A549 (cell line): ENCODE measurements at regions not wholly inside any gene's neighbourhood (a gene's known extent, or its start where the extent isn't known, plus 50 kb on each side); places are given as distances from the start of the nearest gene placed in this dataset.

Experiments used
- ATAC-seq, 2 experiments: fragments of 200-7000 bp in 1 of 2; fragments of >200 bp in 1 of 2; cut with Nextera tagmentation in 1 of 2; cut with Tn5 transposase in 1 of 2; 3 replicates each; pipeline versions ENCODE4 v1.8.0 to v1.9.1; 2018 to 2020; ENCODE audit warnings: mild to moderate bottlenecking in 1 of 2, moderate library complexity in 1 of 2
- CTCF ChIA-PET: fragments of 300-600 bp; sonication (Branson Sonifier 250); formaldehyde crosslinking; extraction: SDS; loops from one replicate; lab custom pipeline; 2021; ENCODE audit warnings: antibody characterized with exemption, inconsistent platforms; lab: Yijun Ruan, JAX
- POLR2A ChIA-PET: fragments of 350-600 bp; formaldehyde crosslinking; extraction: SDS; loops from one replicate; lab custom pipeline; 2021; ENCODE audit warnings: antibody characterized with exemption, inconsistent platforms; lab: Yijun Ruan, JAX
- DNase-seq, 2 experiments: peaks; one replicate each; pipeline versions ENCODE4 v3.0.0 to v3.0.0-alpha.2; 2011 to 2016; ENCODE audit warnings: low read depth in 1 of 2, low spot score in 1 of 2
- FAIRE-seq: peaks from 2 replicates; lab custom pipeline; 2011; peaks lifted over from hg19 to GRCh38; lab: Jason Lieb, UNC
- H3K27ac ChIP-seq, 2 experiments: fragments of >200 bp; sonication (Bioruptor Twin); formaldehyde crosslinking; 3 replicates each; pipeline ENCODE4 v1.5.1; 2016 to 2017
- H3K4me1 ChIP-seq: fragments of >200 bp; sonication (Bioruptor Twin); formaldehyde crosslinking; 3 replicates; pipeline ENCODE4 v1.6.1; 2016
- H3K4me2 ChIP-seq: fragments of >200 bp; sonication (Bioruptor Twin); formaldehyde crosslinking; 3 replicates; pipeline ENCODE4 v1.6.1; 2016
- H3K4me3 ChIP-seq: fragments of >200 bp; sonication (Bioruptor Twin); formaldehyde crosslinking; 3 replicates; pipeline ENCODE4 v1.5.1; 2016
- H3K9me3 ChIP-seq: fragments of >200 bp; sonication (Bioruptor Twin); formaldehyde crosslinking; 3 replicates; pipeline ENCODE4 v1.6.1; 2016
- BHLHE40 ChIP-seq: IDR thresholded peaks from 2 replicates; pipeline ENCODE4 v1.6.1; 2012; ENCODE audit warnings: low read depth, low read length, inconsistent platforms
- CBX2 ChIP-seq: fragments of 200-600 bp; sonication (generic); IDR thresholded peaks from 2 replicates; pipeline ENCODE4 v1.6.1; 2016; ENCODE audit warnings: low read depth, mild to moderate bottlenecking, borderline replicate concordance
- EHF ChIP-seq: fragments of 250-450 bp; sonication (Bioruptor Pico); IDR thresholded peaks from 2 replicates; pipeline ENCODE4 v1.5.0; 2020; ENCODE audit warnings: mild to moderate bottlenecking
- FOXS1 ChIP-seq: fragments of 250-450 bp; sonication (Bioruptor Pico); IDR thresholded peaks from 2 replicates; pipeline ENCODE4 v1.5.0; 2020; ENCODE audit warnings: mild to moderate bottlenecking, moderate library complexity
- GATA3 ChIP-seq: IDR thresholded peaks from 2 replicates; pipeline ENCODE4 v1.6.1; 2012; ENCODE audit warnings: borderline replicate concordance
- HDAC2 ChIP-seq: fragments of 200-600 bp; sonication (generic); IDR thresholded peaks from 2 replicates; pipeline ENCODE4 v1.6.1; 2016
- HOXB13 ChIP-seq: fragments of 250-450 bp; sonication (Bioruptor Pico); IDR thresholded peaks from 2 replicates; pipeline ENCODE4 v1.5.0; 2020; ENCODE audit warnings: low read depth, mild to moderate bottlenecking, moderate library complexity
- HOXB5 ChIP-seq: fragments of 250-450 bp; sonication (Bioruptor Pico); IDR thresholded peaks from 2 replicates; pipeline ENCODE4 v1.5.0; 2020; ENCODE audit warnings: mild to moderate bottlenecking, moderate library complexity
- KDM1A ChIP-seq: fragments of 200-600 bp; sonication (generic); IDR thresholded peaks from 2 replicates; pipeline ENCODE4 v1.6.1; 2016; ENCODE audit warnings: low read depth, mild to moderate bottlenecking
- MAFK ChIP-seq: fragments of 450-650 bp; IDR thresholded peaks from 2 replicates; pipeline ENCODE4 v1.6.1; 2014; ENCODE audit not compliant: partially characterized antibody
- MAZ ChIP-seq: fragments of 150-350 bp; IDR thresholded peaks from 2 replicates; pipeline ENCODE4 v1.6.1; 2014; ENCODE audit warnings: antibody characterized with exemption, low read depth, low read length, borderline replicate concordance
- MYC ChIP-seq: IDR thresholded peaks from 2 replicates; pipeline ENCODE4 v1.6.1; 2012; ENCODE audit warnings: mild to moderate bottlenecking, inconsistent platforms, low read length, improper control_type of control experiment, borderline replicate concordance
- NPAS2 ChIP-seq: fragments of 250-450 bp; sonication (Bioruptor Pico); IDR thresholded peaks from 2 replicates; pipeline ENCODE4 v1.8.0; 2022; ENCODE audit warnings: mild to moderate bottlenecking, moderate library complexity, borderline replicate concordance
- NR3C1 ChIP-seq: fragments of >200 bp; sonication (Bioruptor Twin); formaldehyde crosslinking; IDR thresholded peaks from 3 replicates; pipeline ENCODE4 v1.6.1; 2017
- POLR2A ChIP-seq: IDR thresholded peaks from 2 replicates; pipeline ENCODE4 v1.6.1; 2012; ENCODE audit warnings: mild to moderate bottlenecking, low read length
- RARB ChIP-seq: fragments of 250-450 bp; sonication (Bioruptor Pico); IDR thresholded peaks from 2 replicates; pipeline ENCODE4 v1.8.0; 2021; ENCODE audit warnings: mild to moderate bottlenecking, moderate library complexity
- RCOR1 ChIP-seq: fragments of 150-350 bp; IDR thresholded peaks from 2 replicates; pipeline ENCODE4 v1.6.1; 2014; ENCODE audit warnings: antibody characterized with exemption, low read length, low read depth
- RFX5 ChIP-seq: fragments of 450-650 bp; IDR thresholded peaks from 2 replicates; pipeline ENCODE4 v1.7.1; 2014; ENCODE audit warnings: antibody characterized with exemption, mild to moderate bottlenecking, moderate library complexity
- SREBF2 ChIP-seq: fragments of 450-650 bp; IDR thresholded peaks from 2 replicates; pipeline ENCODE4 v1.6.1; 2014; ENCODE audit warnings: mild to moderate bottlenecking, moderate library complexity
- ZC3H11A ChIP-seq: fragments of 450-650 bp; IDR thresholded peaks from 2 replicates; pipeline ENCODE4 v1.6.1; 2014; ENCODE audit warnings: antibody characterized with exemption, mild to moderate bottlenecking
- ZFP36 ChIP-seq: fragments of 450-650 bp; IDR thresholded peaks from 2 replicates; pipeline ENCODE4 v1.6.1; 2014; ENCODE audit warnings: borderline replicate concordance; ENCODE audit not compliant: partially characterized antibody
- ZNF302 ChIP-seq: fragments of 250-450 bp; sonication (Bioruptor Pico); IDR thresholded peaks from 2 replicates; pipeline ENCODE4 v1.9.0; 2021; ENCODE audit warnings: inconsistent platforms, mild to moderate bottlenecking, moderate library complexity
- WGBS: methylation state at CpG from one replicate; pipeline ENCODE4 v1.1.6; 2017; ENCODE audit errors: missing lambda C conversion rate; 5-methylcytosine and 5-hydroxymethylcytosine counted together
- TF ChIP-seq, protein P1 (sequence below): fragments of 250-450 bp; sonication (Bioruptor Pico); IDR thresholded peaks from 2 replicates; pipeline ENCODE4 v1.5.0; 2021; ENCODE audit warnings: mild to moderate bottlenecking, moderate library complexity, borderline replicate concordance
- TF ChIP-seq, protein P2 (sequence below): IDR thresholded peaks from 2 replicates; pipeline ENCODE4 v1.6.1; 2012; ENCODE audit warnings: low read depth, borderline replicate concordance
- TF ChIP-seq, protein P3 (sequence below): fragments of 250-450 bp; sonication (Bioruptor Pico); IDR thresholded peaks from 2 replicates; pipeline ENCODE4 v1.5.0; 2020; ENCODE audit warnings: low read depth, mild to moderate bottlenecking, moderate library complexity
- TF ChIP-seq, protein P4 (sequence below): fragments of >200 bp; sonication (Bioruptor Twin); formaldehyde crosslinking; IDR thresholded peaks from 3 replicates; pipeline ENCODE4 v1.5.1; 2016
- TF ChIP-seq, protein P5 (sequence below): fragments of >200 bp; sonication (Bioruptor Twin); formaldehyde crosslinking; IDR thresholded peaks from 2 replicates; pipeline ENCODE4 v1.6.1; 2016

DNA sequence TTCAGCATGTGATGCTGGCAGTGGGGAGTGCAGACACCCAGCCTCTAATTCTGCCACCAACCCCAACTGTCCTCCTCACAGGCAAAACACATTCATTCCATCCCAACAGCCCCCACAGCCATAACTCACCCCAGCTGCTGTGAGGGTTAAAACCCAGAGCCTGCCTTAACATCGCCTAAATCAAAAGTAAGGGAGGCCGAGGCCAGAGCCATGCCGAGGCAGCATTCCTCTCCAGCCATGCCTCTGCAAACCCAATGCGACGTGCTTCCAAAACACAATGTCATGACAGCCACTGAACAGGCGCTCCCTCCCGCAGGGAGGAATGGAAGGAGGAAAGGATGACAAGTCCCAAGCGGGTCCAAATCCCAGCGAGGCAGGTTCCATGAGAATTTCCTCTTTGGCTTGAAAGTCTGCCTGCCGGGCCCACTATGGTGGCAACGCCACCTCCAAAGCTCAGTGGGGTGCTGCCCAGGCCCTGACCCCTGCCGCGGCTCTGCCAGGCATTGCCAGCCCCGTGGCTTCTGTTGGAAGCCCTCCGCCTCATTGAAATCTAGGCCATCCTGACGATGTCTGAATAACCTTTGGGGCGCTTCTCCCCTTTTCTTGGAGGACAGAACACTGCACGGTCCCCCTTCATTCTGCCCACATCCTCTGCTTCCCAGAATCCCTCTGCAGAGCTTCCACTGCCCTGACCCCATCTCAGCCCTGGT, 472.3 kb downstream of the BRD1 start:
- Histone ChIP-seq H3K4me2 (no peak overlapping the region), H3K27ac (no peak overlapping the region), H3K4me3 (no peak overlapping the region), H3K4me1 (no peaks in the 10 kb centered on the region), H3K9me3 (no peaks in the 10 kb centered on the region)
- FAIRE-seq, result no peak
- 55% methylated on average over 10 of the region's 18 CpGs for WGBS
- TF ChIP-seq, protein P1, sequence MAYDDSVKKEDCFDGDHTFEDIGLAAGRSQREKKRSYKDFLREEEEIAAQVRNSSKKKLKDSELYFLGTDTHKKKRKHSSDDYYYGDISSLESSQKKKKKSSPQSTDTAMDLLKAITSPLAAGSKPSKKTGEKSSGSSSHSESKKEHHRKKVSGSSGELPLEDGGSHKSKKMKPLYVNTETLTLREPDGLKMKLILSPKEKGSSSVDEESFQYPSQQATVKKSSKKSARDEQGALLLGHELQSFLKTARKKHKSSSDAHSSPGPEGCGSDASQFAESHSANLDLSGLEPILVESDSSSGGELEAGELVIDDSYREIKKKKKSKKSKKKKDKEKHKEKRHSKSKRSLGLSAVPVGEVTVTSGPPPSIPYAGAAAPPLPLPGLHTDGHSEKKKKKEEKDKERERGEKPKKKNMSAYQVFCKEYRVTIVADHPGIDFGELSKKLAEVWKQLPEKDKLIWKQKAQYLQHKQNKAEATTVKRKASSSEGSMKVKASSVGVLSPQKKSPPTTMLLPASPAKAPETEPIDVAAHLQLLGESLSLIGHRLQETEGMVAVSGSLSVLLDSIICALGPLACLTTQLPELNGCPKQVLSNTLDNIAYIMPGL (CRISPR knock-in tag), result no peak
- TF ChIP-seq NR3C1 (no peak), GATA3 (no peak), RARB (CRISPR knock-in tag) (no peak), MAZ (no peak), HDAC2 (no peak), EHF (CRISPR knock-in tag) (no peak), SREBF2 (no peak), ZNF302 (CRISPR knock-in tag) (no peak), MAFK (no peak), RCOR1 (no peak), NPAS2 (CRISPR knock-in tag) (no peak), HOXB5 (CRISPR knock-in tag) (no peak), RFX5 (no peak), ZFP36 (no peak), HOXB13 (CRISPR knock-in tag) (no peak), ZC3H11A (no peak)
- TF ChIP-seq, protein P2, sequence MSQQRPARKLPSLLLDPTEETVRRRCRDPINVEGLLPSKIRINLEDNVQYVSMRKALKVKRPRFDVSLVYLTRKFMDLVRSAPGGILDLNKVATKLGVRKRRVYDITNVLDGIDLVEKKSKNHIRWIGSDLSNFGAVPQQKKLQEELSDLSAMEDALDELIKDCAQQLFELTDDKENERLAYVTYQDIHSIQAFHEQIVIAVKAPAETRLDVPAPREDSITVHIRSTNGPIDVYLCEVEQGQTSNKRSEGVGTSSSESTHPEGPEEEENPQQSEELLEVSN, result no peak
- DNase-seq, result no peak
- POLR2A ChIA-PET, result no interaction called here
- CTCF ChIA-PET, result no interaction called here
- no peak for ATAC-seq

DNA sequence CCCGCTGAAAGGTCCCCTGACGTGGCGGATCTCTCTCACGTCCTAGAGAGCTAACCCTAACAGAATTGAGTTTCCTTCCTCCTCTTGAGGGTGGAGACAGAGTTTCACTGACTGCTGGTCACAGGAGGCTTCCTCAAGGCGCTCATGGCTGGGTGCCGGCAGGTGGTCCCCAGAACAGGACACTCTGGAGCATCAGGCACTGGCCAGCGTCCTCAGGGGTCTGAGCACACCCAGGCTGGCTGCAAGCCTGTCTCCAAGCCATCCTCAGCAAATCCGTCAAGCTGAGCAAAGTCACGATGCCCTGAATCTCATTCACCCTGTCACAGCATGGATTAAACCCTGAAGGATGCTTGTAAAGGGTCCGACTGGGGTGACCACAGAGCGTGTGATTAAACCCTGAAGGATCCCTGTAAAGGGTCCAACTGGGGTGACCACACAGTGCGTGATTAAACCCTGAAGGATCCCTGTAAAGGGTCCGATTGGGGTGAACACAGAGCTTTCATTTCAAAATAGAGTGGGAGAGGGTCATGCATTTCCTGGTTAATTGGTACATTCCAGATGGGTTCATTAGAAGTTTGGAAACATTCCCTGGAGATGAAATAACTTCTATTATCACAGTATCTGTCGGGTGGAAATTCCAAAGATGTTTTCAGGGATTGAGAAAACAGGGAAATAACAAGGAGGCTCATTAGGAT, 473.0 kb downstream of the BRD1 start:
- Histone ChIP-seq H3K4me2 (no peak overlapping the region), H3K9me3 (no peaks in the 10 kb centered on the region), H3K4me1 (no peaks in the 10 kb centered on the region), H3K4me3 (no peak overlapping the region), H3K27ac (no peak overlapping the region)
- POLR2A ChIA-PET, result no interaction called here
- CTCF ChIA-PET, result no interaction called here
- DNase-seq (no peak), FAIRE-seq (no peak), ATAC-seq (no peak)
- WGBS, result 7% methylated on average over 5 of the region's 14 CpGs
- TF ChIP-seq CBX2 (no peak), KDM1A (no peak), MYC (no peak), RFX5 (no peak), ZFP36 (no peak), BHLHE40 (no peak), FOXS1 (CRISPR knock-in tag) (no peak), HOXB13 (CRISPR knock-in tag) (no peak), POLR2A (no peak), ZC3H11A (no peak), EHF (CRISPR knock-in tag) (no peak)
- TF ChIP-seq, protein P3, sequence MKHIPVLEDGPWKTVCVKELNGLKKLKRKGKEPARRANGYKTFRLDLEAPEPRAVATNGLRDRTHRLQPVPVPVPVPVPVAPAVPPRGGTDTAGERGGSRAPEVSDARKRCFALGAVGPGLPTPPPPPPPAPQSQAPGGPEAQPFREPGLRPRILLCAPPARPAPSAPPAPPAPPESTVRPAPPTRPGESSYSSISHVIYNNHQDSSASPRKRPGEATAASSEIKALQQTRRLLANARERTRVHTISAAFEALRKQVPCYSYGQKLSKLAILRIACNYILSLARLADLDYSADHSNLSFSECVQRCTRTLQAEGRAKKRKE, result no peak
- TF ChIP-seq, protein P4, sequence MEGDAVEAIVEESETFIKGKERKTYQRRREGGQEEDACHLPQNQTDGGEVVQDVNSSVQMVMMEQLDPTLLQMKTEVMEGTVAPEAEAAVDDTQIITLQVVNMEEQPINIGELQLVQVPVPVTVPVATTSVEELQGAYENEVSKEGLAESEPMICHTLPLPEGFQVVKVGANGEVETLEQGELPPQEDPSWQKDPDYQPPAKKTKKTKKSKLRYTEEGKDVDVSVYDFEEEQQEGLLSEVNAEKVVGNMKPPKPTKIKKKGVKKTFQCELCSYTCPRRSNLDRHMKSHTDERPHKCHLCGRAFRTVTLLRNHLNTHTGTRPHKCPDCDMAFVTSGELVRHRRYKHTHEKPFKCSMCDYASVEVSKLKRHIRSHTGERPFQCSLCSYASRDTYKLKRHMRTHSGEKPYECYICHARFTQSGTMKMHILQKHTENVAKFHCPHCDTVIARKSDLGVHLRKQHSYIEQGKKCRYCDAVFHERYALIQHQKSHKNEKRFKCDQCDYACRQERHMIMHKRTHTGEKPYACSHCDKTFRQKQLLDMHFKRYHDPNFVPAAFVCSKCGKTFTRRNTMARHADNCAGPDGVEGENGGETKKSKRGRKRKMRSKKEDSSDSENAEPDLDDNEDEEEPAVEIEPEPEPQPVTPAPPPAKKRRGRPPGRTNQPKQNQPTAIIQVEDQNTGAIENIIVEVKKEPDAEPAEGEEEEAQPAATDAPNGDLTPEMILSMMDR, result no peak
- TF ChIP-seq, protein P5, sequence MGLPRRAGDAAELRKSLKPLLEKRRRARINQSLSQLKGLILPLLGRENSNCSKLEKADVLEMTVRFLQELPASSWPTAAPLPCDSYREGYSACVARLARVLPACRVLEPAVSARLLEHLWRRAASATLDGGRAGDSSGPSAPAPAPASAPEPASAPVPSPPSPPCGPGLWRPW, result no peak
